Adipocyte (in vitro differentiated cells): ENCODE measurements at regions not wholly inside any gene's neighbourhood (a gene's known extent, or its start where the extent isn't known, plus 50 kb on each side); places are given as distances from the start of the nearest gene placed in this dataset.

Experiments used
- DNase-seq: peaks from one replicate; pipeline ENCODE4 v3.0.0-alpha.2; 2015; ENCODE audit warnings: low read depth
- H3K27me3 ChIP-seq: replicated peaks from 2 replicates; pipeline ENCODE4 v1.7.0; 2013; ENCODE audit warnings: mild to moderate bottlenecking, low read length, moderate library complexity; ENCODE audit not compliant: control insufficient read depth, insufficient read depth
- H3K36me3 ChIP-seq: 2 replicates; pipeline ENCODE4 v1.7.0; 2013; ENCODE audit warnings: low read length, mild to moderate bottlenecking, moderate library complexity; ENCODE audit not compliant: control insufficient read depth, insufficient read depth, severe bottlenecking
- H3K4me1 ChIP-seq: 2 replicates; pipeline ENCODE4 v1.7.0; 2013; ENCODE audit warnings: mild to moderate bottlenecking, low read length, moderate library complexity; ENCODE audit not compliant: control insufficient read depth, insufficient read depth
- H3K4me3 ChIP-seq: 2 replicates; pipeline ENCODE4 v1.7.0; 2013; ENCODE audit warnings: mild to moderate bottlenecking, low read length, moderate library complexity
- H3K9ac ChIP-seq: 2 replicates; pipeline ENCODE4 v1.7.0; 2013; ENCODE audit warnings: mild to moderate bottlenecking, low read length, moderate library complexity
- H3K9me3 ChIP-seq: 2 replicates; pipeline ENCODE4 v1.7.0; 2013; ENCODE audit warnings: mild to moderate bottlenecking, low read length, moderate library complexity; ENCODE audit not compliant: control insufficient read depth

GRCh38 chr15:69606144-69606543, 153.5 kb downstream of the RPLP1 start:
- Histone ChIP-seq H3K4me3 (no peak overlapping the region), H3K27me3 (peaks cover 27% of the 10 kb centered on the region), H3K9ac (no peak overlapping the region), H3K36me3 (no peaks in the 10 kb centered on the region), H3K4me1 (peaks cover 11% of the 10 kb centered on the region), H3K9me3 (no peaks in the 10 kb centered on the region)
- DNase-seq = no peak

GRCh38 chr15:69606921-69607500, 154.4 kb downstream of the RPLP1 start:
- Histone ChIP-seq H3K4me3 (no peak overlapping the region), H3K27me3 (peaks cover 23% of the 10 kb centered on the region), H3K9me3 (no peaks in the 10 kb centered on the region), H3K36me3 (no peaks in the 10 kb centered on the region), H3K9ac (no peak overlapping the region), H3K4me1 (peaks cover 11% of the 10 kb centered on the region)
- peak; percentile 59 for DNase-seq

GRCh38 chr15:69608661-69609060, 156.0 kb downstream of the RPLP1 start:
- no peak for DNase-seq
- Histone ChIP-seq H3K27me3 (peaks cover 11% of the 10 kb centered on the region), H3K9ac (no peak overlapping the region), H3K9me3 (no peaks in the 10 kb centered on the region), H3K4me3 (no peak overlapping the region), H3K4me1 (peaks cover 11% of the 10 kb centered on the region), H3K36me3 (no peaks in the 10 kb centered on the region)

- no peak overlapping the region for H3K9ac ChIP-seq
- DNase-seq = peak; percentile 36
- peaks cover 13% of the 10 kb centered on the region for H3K27me3 ChIP-seq
- H3K9me3 ChIP-seq = no peaks in the 10 kb centered on the region
- H3K36me3 ChIP-seq = no peaks in the 10 kb centered on the region
- H3K4me1 ChIP-seq = peaks cover 11% of the 10 kb centered on the region
- no peak overlapping the region for H3K4me3 ChIP-seq
These were observed 156.6 kb downstream of the RPLP1 start for GRCh38 chr15:69609176-69609575.

- no peak overlapping the region for H3K4me3 ChIP-seq
- H3K9me3 ChIP-seq = no peaks in the 10 kb centered on the region
- H3K4me1 ChIP-seq = peaks cover 11% of the 10 kb centered on the region
- H3K9ac ChIP-seq = no peak overlapping the region
- no peaks in the 10 kb centered on the region for H3K36me3 ChIP-seq
- peak; percentile 34 for DNase-seq
- peaks cover 19% of the 10 kb centered on the region for H3K27me3 ChIP-seq
These were observed 157.2 kb downstream of the RPLP1 start for GRCh38 chr15:69609776-69610175.

GRCh38 chr15:69610277-69610676, 157.7 kb downstream of the RPLP1 start:
- Histone ChIP-seq H3K36me3 (no peaks in the 10 kb centered on the region), H3K4me1 (peaks cover 11% of the 10 kb centered on the region), H3K27me3 (peaks cover 21% of the 10 kb centered on the region), H3K9ac (no peak overlapping the region), H3K4me3 (no peak overlapping the region), H3K9me3 (no peaks in the 10 kb centered on the region)
- DNase-seq = peak; percentile 42

- Histone ChIP-seq H3K27me3 (peaks cover 20% of the 10 kb centered on the region), H3K9ac (no peak overlapping the region), H3K36me3 (no peaks in the 10 kb centered on the region), H3K4me3 (no peak overlapping the region), H3K4me1 (peaks cover 11% of the 10 kb centered on the region), H3K9me3 (no peaks in the 10 kb centered on the region)
- DNase-seq = no peak
These were observed 158.2 kb downstream of the RPLP1 start for GRCh38 chr15:69610858-69611257.

- Histone ChIP-seq H3K36me3 (no peaks in the 10 kb centered on the region), H3K27me3 (peaks cover 16% of the 10 kb centered on the region), H3K4me1 (peaks cover 11% of the 10 kb centered on the region), H3K4me3 (no peak overlapping the region), H3K9ac (no peak overlapping the region), H3K9me3 (no peaks in the 10 kb centered on the region)
- no peak for DNase-seq
These were observed 159.5 kb downstream of the RPLP1 start for GRCh38 chr15:69612112-69612511.

GRCh38 chr15:69613182-69613581, 160.6 kb downstream of the RPLP1 start:
- Histone ChIP-seq H3K4me1 (peaks cover 11% of the 10 kb centered on the region), H3K9ac (no peak overlapping the region), H3K36me3 (no peaks in the 10 kb centered on the region), H3K27me3 (peaks cover 16% of the 10 kb centered on the region), H3K9me3 (no peaks in the 10 kb centered on the region), H3K4me3 (no peak overlapping the region)
- DNase-seq = no peak

GRCh38 chr15:69613988-69614387, 161.4 kb downstream of the RPLP1 start:
- H3K27me3 ChIP-seq = peaks cover 16% of the 10 kb centered on the region
- no peak overlapping the region for H3K4me3 ChIP-seq
- H3K9ac ChIP-seq = no peak overlapping the region
- H3K36me3 ChIP-seq = no peaks in the 10 kb centered on the region
- no peaks in the 10 kb centered on the region for H3K9me3 ChIP-seq
- no peak for DNase-seq
- H3K4me1 ChIP-seq = peaks cover 11% of the 10 kb centered on the region

GRCh38 chr15:69615736-69616135, 163.1 kb downstream of the RPLP1 start:
- H3K4me3 ChIP-seq = no peak overlapping the region
- H3K9me3 ChIP-seq = no peaks in the 10 kb centered on the region
- DNase-seq = no peak
- peaks cover 16% of the 10 kb centered on the region for H3K27me3 ChIP-seq
- H3K9ac ChIP-seq = no peak overlapping the region
- no peaks in the 10 kb centered on the region for H3K4me1 ChIP-seq
- H3K36me3 ChIP-seq = no peaks in the 10 kb centered on the region

- no peak for DNase-seq
- Histone ChIP-seq H3K9ac (no peak overlapping the region), H3K27me3 (peaks cover 14% of the 10 kb centered on the region), H3K9me3 (no peaks in the 10 kb centered on the region), H3K36me3 (no peaks in the 10 kb centered on the region), H3K4me1 (no peaks in the 10 kb centered on the region), H3K4me3 (no peak overlapping the region)
These were observed 163.9 kb downstream of the RPLP1 start for GRCh38 chr15:69616558-69616957.
